ENCODE measurements at regions not wholly inside any gene's neighbourhood (a gene's known extent, or its start where the extent isn't known, plus 50 kb on each side); places are given as distances from the start of the nearest gene placed in this dataset.

DNA sequence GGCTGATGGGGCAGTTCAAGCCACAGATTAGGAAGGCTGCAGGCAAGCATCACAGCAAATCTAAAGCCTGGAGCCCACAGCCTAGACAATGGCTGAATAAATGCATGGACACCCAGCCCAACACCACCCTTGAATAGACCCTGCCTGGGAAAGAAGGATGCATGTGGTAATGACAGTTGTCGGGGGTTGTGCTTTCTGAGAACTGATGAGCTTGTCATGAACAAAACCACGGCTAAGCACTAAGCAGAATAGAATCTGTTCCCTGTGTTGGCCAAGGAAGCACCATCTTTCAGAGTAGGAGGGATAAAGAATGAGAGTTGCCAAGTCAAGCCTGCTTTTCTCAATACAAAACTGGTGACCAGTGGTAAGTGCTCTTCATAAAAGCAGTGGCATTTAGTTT, 66.1 kb upstream of the JCAD start:
- peaks cover 6% of the 10 kb centered on the region for H3K9me3 ChIP-seq (ENCODE audit: control insufficient read depth, low read length)
- no peak for DNase-seq
- 94% methylated on average over 2 of the region's 2 CpGs for WGBS, 2 experiments (ENCODE audit: insufficient coverage in 1 of 2, insufficient read length in 1 of 2)
- no peak overlapping the region for H3K9ac ChIP-seq (ENCODE audit: extremely low read depth, low read length, poor library complexity, severe bottlenecking)
- Mint-ChIP-seq H3K9me3 (peaks cover 2% of the 10 kb centered on the region), H3K27ac (no peak overlapping the region), H3K27me3 (ENCODE audit: insufficient read depth) (peaks cover 5% of the 10 kb centered on the region), H3K4me1 (peaks cover 9% of the 10 kb centered on the region), H3K4me3 (no peak overlapping the region), H3K36me3 (ENCODE audit: low read depth) (peaks cover 2% of the 10 kb centered on the region)
- H3K4me1 ChIP-seq (ENCODE audit: control insufficient read depth, insufficient read depth, low read length), result no peaks in the 10 kb centered on the region
- no peaks in the 10 kb centered on the region for H3K36me3 ChIP-seq (ENCODE audit: control insufficient read depth, insufficient read depth, low read length)
- H3K4me3 ChIP-seq (ENCODE audit: low read length), result no peak overlapping the region
- H3K27ac ChIP-seq (ENCODE audit: low read depth, low read length), result no peak overlapping the region
- H3K27me3 ChIP-seq (ENCODE audit: control insufficient read depth, insufficient read depth, low read length, poor library complexity, severe bottlenecking), result no peaks in the 10 kb centered on the region
- TF ChIP-seq, protein P1, sequence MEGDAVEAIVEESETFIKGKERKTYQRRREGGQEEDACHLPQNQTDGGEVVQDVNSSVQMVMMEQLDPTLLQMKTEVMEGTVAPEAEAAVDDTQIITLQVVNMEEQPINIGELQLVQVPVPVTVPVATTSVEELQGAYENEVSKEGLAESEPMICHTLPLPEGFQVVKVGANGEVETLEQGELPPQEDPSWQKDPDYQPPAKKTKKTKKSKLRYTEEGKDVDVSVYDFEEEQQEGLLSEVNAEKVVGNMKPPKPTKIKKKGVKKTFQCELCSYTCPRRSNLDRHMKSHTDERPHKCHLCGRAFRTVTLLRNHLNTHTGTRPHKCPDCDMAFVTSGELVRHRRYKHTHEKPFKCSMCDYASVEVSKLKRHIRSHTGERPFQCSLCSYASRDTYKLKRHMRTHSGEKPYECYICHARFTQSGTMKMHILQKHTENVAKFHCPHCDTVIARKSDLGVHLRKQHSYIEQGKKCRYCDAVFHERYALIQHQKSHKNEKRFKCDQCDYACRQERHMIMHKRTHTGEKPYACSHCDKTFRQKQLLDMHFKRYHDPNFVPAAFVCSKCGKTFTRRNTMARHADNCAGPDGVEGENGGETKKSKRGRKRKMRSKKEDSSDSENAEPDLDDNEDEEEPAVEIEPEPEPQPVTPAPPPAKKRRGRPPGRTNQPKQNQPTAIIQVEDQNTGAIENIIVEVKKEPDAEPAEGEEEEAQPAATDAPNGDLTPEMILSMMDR (conservative IDR thresholded peaks at IDR 0.05), result no peak

DNA sequence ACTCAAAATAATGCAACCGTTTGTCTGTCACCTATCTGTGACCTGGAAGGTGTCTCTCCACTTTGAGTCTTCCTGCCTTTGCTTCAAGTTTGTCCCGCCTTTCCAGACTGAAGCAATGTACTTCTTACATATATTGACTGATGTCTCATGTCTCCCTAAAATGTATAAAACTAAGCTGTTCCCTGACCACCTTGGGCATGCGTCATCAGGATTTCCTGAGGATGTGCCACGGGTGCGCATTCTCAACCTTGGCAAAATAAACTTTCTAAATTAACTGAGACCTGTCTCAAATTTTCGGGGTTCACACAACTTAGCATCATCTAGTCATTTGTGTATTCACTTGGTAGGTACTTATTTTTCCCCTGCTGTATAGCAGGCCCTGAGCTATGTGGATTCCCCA, 65.3 kb upstream of the JCAD start:
- TF ChIP-seq, protein P1 (conservative IDR thresholded peaks at IDR 0.05), result no peak
- Histone ChIP-seq H3K4me3 (ENCODE audit: low read length) (no peak overlapping the region), H3K9me3 (ENCODE audit: control insufficient read depth, low read length) (peaks cover 6% of the 10 kb centered on the region), H3K36me3 (ENCODE audit: control insufficient read depth, insufficient read depth, low read length) (no peaks in the 10 kb centered on the region), H3K27ac (ENCODE audit: low read depth, low read length) (no peak overlapping the region), H3K27me3 (ENCODE audit: control insufficient read depth, insufficient read depth, low read length, poor library complexity, severe bottlenecking) (no peaks in the 10 kb centered on the region), H3K9ac (ENCODE audit: extremely low read depth, low read length, poor library complexity, severe bottlenecking) (no peak overlapping the region), H3K4me1 (ENCODE audit: control insufficient read depth, insufficient read depth, low read length) (no peaks in the 10 kb centered on the region)
- Mint-ChIP-seq H3K36me3 (ENCODE audit: low read depth) (peaks cover 2% of the 10 kb centered on the region), H3K27me3 (ENCODE audit: insufficient read depth) (peaks cover 3% of the 10 kb centered on the region), H3K9me3 (peaks cover 2% of the 10 kb centered on the region), H3K27ac (no peak overlapping the region), H3K4me3 (no peak overlapping the region), H3K4me1 (peaks cover 9% of the 10 kb centered on the region)
- DNase-seq, result no peak
- WGBS, 2 experiments (ENCODE audit: insufficient coverage in 1 of 2, insufficient read length in 1 of 2), result 91 to 98% methylated on average over 5 to 6 of the region's 6 CpGs

DNA sequence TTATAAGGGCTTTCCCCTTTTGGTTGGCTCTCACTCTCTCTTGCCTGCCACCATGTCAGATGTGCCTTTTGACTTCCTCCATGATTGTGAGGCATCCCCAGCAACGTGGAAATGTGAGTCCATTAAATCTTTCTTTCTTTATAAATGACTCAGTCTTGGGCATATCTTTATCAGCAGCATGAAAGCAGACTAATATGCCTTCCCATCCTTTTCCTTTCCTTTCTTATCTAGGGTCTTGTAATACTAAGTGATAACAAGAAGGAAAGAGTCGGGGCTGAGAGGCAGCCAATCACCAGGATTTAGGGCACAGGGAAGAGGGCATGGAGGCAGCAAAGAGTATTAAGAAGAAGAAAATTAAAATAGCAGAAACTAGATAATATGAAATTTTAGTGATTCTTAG, 62.0 kb upstream of the JCAD start:
- Histone ChIP-seq H3K27me3 (ENCODE audit: control insufficient read depth, insufficient read depth, low read length, poor library complexity, severe bottlenecking) (no peaks in the 10 kb centered on the region), H3K9me3 (ENCODE audit: control insufficient read depth, low read length) (peaks cover 6% of the 10 kb centered on the region), H3K4me1 (ENCODE audit: control insufficient read depth, insufficient read depth, low read length) (no peaks in the 10 kb centered on the region), H3K36me3 (ENCODE audit: control insufficient read depth, insufficient read depth, low read length) (no peaks in the 10 kb centered on the region), H3K27ac (ENCODE audit: low read depth, low read length) (no peak overlapping the region), H3K4me3 (ENCODE audit: low read length) (no peak overlapping the region), H3K9ac (ENCODE audit: extremely low read depth, low read length, poor library complexity, severe bottlenecking) (no peak overlapping the region)
- H3K4me1 Mint-ChIP-seq, result peaks cover 2% of the 10 kb centered on the region
- H3K4me3 Mint-ChIP-seq, result no peak overlapping the region
- TF ChIP-seq, protein P1 (conservative IDR thresholded peaks at IDR 0.05), result no peak
- H3K27me3 Mint-ChIP-seq (ENCODE audit: insufficient read depth), result peaks cover 5% of the 10 kb centered on the region
- H3K9me3 Mint-ChIP-seq, result peaks cover 2% of the 10 kb centered on the region
- no peak overlapping the region for H3K27ac Mint-ChIP-seq
- no peak for DNase-seq
- H3K36me3 Mint-ChIP-seq (ENCODE audit: low read depth), result peaks cover 2% of the 10 kb centered on the region
- 80 to 93% methylated on average over 2 of the region's 2 CpGs for WGBS, 2 experiments (ENCODE audit: insufficient coverage in 1 of 2, insufficient read length in 1 of 2)

All from endodermal cell (in vitro differentiated cells).